GM12892 (cell line): ENCODE measurements at regions not wholly inside any gene's neighbourhood (a gene's known extent, or its start where the extent isn't known, plus 50 kb on each side); places are given as distances from the start of the nearest gene placed in this dataset.

Experiments
- POLR2A ChIP-seq: IDR thresholded peaks from 2 replicates; pipeline ENCODE4 v1.6.1; 2011; ENCODE audit warnings: low read depth, low read length, control low read depth
- POLR2AphosphoS5 ChIP-seq: IDR thresholded peaks from 2 replicates; pipeline ENCODE4 v1.6.1; 2011; ENCODE audit warnings: low read depth, low read length, control low read depth
- TAF1 ChIP-seq: IDR thresholded peaks from 2 replicates; pipeline ENCODE4 v1.6.1; 2011; ENCODE audit warnings: low read depth, mild to moderate bottlenecking, control low read depth, low read length, borderline replicate concordance

- TF ChIP-seq POLR2AphosphoS5, result no peak
- no peak for TF ChIP-seq POLR2A
- no peak for TF ChIP-seq TAF1
Observed at GRCh38 chr15:54850101-54850500, 346.6 kb downstream of the RSL24D1 start.
